ENCODE measurements at regions not wholly inside any gene's neighbourhood (a gene's known extent, or its start where the extent isn't known, plus 50 kb on each side); places are given as distances from the start of the nearest gene placed in this dataset.

- TF ChIP-seq CTCF (IDR thresholded peaks at IDR 0.05; ENCODE audit: low read length) (no peak), EZH2 (IDR thresholded peaks at IDR 0.05; ENCODE audit: borderline replicate concordance, low read length) (no peak)
- no peak overlapping the region for H2AFZ ChIP-seq (ENCODE audit: low read length)
- no peak overlapping the region for H3K9ac ChIP-seq (ENCODE audit: low read length)
- no peaks in the 10 kb centered on the region for H3K9me3 ChIP-seq (ENCODE audit: low read length)
- H3K4me3 ChIP-seq (ENCODE audit: low read depth, low read length, poor library complexity, severe bottlenecking): no peak overlapping the region
- no peaks in the 10 kb centered on the region for H3K36me3 ChIP-seq (ENCODE audit: insufficient read depth, low read length)
- H3K79me2 ChIP-seq (ENCODE audit: insufficient read depth, low read length): no peaks in the 10 kb centered on the region
- no peak overlapping the region for H3K27ac ChIP-seq (ENCODE audit: low read depth, low read length, poor library complexity, severe bottlenecking)
- no peaks in the 10 kb centered on the region for H4K20me1 ChIP-seq (ENCODE audit: insufficient read depth, low read length)
- no peaks in the 10 kb centered on the region for H3K9me2 ChIP-seq (ENCODE audit: low read depth, low read length)
- H3K4me2 ChIP-seq (ENCODE audit: low read length): no peak overlapping the region
- H3F3A ChIP-seq (ENCODE audit: insufficient read depth, low read length): no peaks in the 10 kb centered on the region
- H3K4me1 ChIP-seq (ENCODE audit: insufficient read depth, low read length, severe bottlenecking): no peaks in the 10 kb centered on the region
- H3K27me3 ChIP-seq (ENCODE audit: insufficient read depth, low read length): no peaks in the 10 kb centered on the region
Observed at GRCh38 chr12:58629376-58629775, 290.9 kb downstream of the LRIG3 start.

GRCh38 chr12:58633479-58633878 lies 286.8 kb downstream of the LRIG3 start:
- H3K27ac ChIP-seq (ENCODE audit: low read depth, low read length, poor library complexity, severe bottlenecking): no peak overlapping the region
- H3K27me3 ChIP-seq (ENCODE audit: insufficient read depth, low read length): no peaks in the 10 kb centered on the region
- no peaks in the 10 kb centered on the region for H4K20me1 ChIP-seq (ENCODE audit: insufficient read depth, low read length)
- no peak overlapping the region for H3K4me3 ChIP-seq (ENCODE audit: low read depth, low read length, poor library complexity, severe bottlenecking)
- TF ChIP-seq CTCF (IDR thresholded peaks at IDR 0.05; ENCODE audit: low read length) (no peak), EZH2 (IDR thresholded peaks at IDR 0.05; ENCODE audit: borderline replicate concordance, low read length) (no peak)
- H3K9ac ChIP-seq (ENCODE audit: low read length): no peak overlapping the region
- no peak overlapping the region for H2AFZ ChIP-seq (ENCODE audit: low read length)
- no peaks in the 10 kb centered on the region for H3K9me2 ChIP-seq (ENCODE audit: low read depth, low read length)
- H3K36me3 ChIP-seq (ENCODE audit: insufficient read depth, low read length): no peaks in the 10 kb centered on the region
- H3K4me2 ChIP-seq (ENCODE audit: low read length): no peak overlapping the region
- no peaks in the 10 kb centered on the region for H3K4me1 ChIP-seq (ENCODE audit: insufficient read depth, low read length, severe bottlenecking)
- H3F3A ChIP-seq (ENCODE audit: insufficient read depth, low read length): no peaks in the 10 kb centered on the region
- no peaks in the 10 kb centered on the region for H3K9me3 ChIP-seq (ENCODE audit: low read length)
- H3K79me2 ChIP-seq (ENCODE audit: insufficient read depth, low read length): no peaks in the 10 kb centered on the region

GRCh38 chr12:58639318-58639934 lies 280.9 kb downstream of the LRIG3 start:
- Histone ChIP-seq H3F3A (ENCODE audit: insufficient read depth, low read length) (no peaks in the 10 kb centered on the region), H4K20me1 (ENCODE audit: insufficient read depth, low read length) (no peaks in the 10 kb centered on the region), H3K27ac (ENCODE audit: low read depth, low read length, poor library complexity, severe bottlenecking) (no peak overlapping the region), H3K9me2 (ENCODE audit: low read depth, low read length) (no peaks in the 10 kb centered on the region), H3K79me2 (ENCODE audit: insufficient read depth, low read length) (no peaks in the 10 kb centered on the region), H3K9me3 (ENCODE audit: low read length) (no peaks in the 10 kb centered on the region), H3K27me3 (ENCODE audit: insufficient read depth, low read length) (no peaks in the 10 kb centered on the region), H3K4me2 (ENCODE audit: low read length) (no peak overlapping the region), H3K36me3 (ENCODE audit: insufficient read depth, low read length) (no peaks in the 10 kb centered on the region), H2AFZ (ENCODE audit: low read length) (no peak overlapping the region), H3K9ac (ENCODE audit: low read length) (no peak overlapping the region), H3K4me1 (ENCODE audit: insufficient read depth, low read length, severe bottlenecking) (no peaks in the 10 kb centered on the region), H3K4me3 (ENCODE audit: low read depth, low read length, poor library complexity, severe bottlenecking) (no peak overlapping the region)
- TF ChIP-seq CTCF (IDR thresholded peaks at IDR 0.05; ENCODE audit: low read length): no peak
- TF ChIP-seq EZH2 (IDR thresholded peaks at IDR 0.05; ENCODE audit: borderline replicate concordance, low read length): no peak
